ENCODE measurements at regions not wholly inside any gene's neighbourhood (a gene's known extent, or its start where the extent isn't known, plus 50 kb on each side); places are given as distances from the start of the nearest gene placed in this dataset.

- H3K9me3 ChIP-seq (ENCODE audit: control insufficient read depth in 2 of 2, insufficient read depth in 1 of 2, low read depth in 1 of 2, low read length in 1 of 2) = no peaks in the 10 kb centered on the region
- 22 to 49% (median 38%) methylated on average over 4 of the region's 4 CpGs for WGBS, 3 donors
- no peaks in the 10 kb centered on the region for H3K36me3 ChIP-seq (ENCODE audit: control insufficient read depth in 3 of 3, insufficient read depth in 2 of 3, low read depth in 1 of 3, low read length in 3 of 3)
- H3K4me3 ChIP-seq (ENCODE audit: low read depth in 1 of 3, low read length in 3 of 3) = no peak overlapping the region
- no peak overlapping the region for H3K27ac ChIP-seq (ENCODE audit: low read depth in 1 of 3, low read length in 2 of 3)
- FAIRE-seq (no peak), DNase-seq (no peak)
- H3K27me3 ChIP-seq (ENCODE audit: control insufficient read depth in 3 of 3, insufficient read depth in 3 of 3, low read length in 3 of 3) = no peaks in the 10 kb centered on the region
- no peaks in the 10 kb centered on the region for H3K4me1 ChIP-seq (ENCODE audit: control insufficient read depth in 3 of 3, insufficient read depth in 2 of 3, low read depth in 1 of 3, low read length in 2 of 3)
These were observed 1006.0 kb upstream of the DIAPH2 start for GRCh38 chrX:95678679-95679078.

DNA sequence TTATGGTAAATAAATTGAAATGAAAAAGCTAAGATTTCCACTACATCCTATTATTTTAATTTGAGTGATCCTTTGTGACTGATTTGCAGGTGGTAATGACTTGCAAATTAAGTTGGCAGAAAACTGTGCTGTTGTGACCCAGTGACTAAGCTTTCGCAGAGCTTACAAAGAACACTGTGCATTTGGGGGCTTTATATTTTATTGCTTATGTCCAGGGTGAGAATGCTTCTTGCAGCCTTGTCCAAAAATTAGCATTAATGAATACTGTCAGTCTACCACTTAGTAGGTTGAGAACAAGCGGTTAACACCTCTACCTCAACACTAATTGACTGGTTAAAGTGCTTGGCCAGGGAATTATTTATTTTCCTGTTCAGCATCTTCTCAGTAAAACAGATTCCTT, 991.3 kb upstream of the DIAPH2 start:
- Histone ChIP-seq H3K9me3 (ENCODE audit: control insufficient read depth in 2 of 2, insufficient read depth in 1 of 2, low read depth in 1 of 2, low read length in 1 of 2) (no peaks in the 10 kb centered on the region), H3K27me3 (ENCODE audit: control insufficient read depth in 3 of 3, insufficient read depth in 3 of 3, low read length in 3 of 3) (no peaks in the 10 kb centered on the region), H3K36me3 (ENCODE audit: control insufficient read depth in 3 of 3, insufficient read depth in 2 of 3, low read depth in 1 of 3, low read length in 3 of 3) (no peaks in the 10 kb centered on the region), H3K4me3 (ENCODE audit: low read depth in 1 of 3, low read length in 3 of 3) (no peak overlapping the region), H3K27ac (ENCODE audit: low read depth in 1 of 3, low read length in 2 of 3) (no peak overlapping the region), H3K4me1 (ENCODE audit: control insufficient read depth in 3 of 3, insufficient read depth in 2 of 3, low read depth in 1 of 3, low read length in 2 of 3) (no peaks in the 10 kb centered on the region)
- 58 to 83% (median 80%) methylated on average over 2 of the region's 2 CpGs for WGBS, 3 donors
- DNase-seq = no peak
- no peak for FAIRE-seq

DNA sequence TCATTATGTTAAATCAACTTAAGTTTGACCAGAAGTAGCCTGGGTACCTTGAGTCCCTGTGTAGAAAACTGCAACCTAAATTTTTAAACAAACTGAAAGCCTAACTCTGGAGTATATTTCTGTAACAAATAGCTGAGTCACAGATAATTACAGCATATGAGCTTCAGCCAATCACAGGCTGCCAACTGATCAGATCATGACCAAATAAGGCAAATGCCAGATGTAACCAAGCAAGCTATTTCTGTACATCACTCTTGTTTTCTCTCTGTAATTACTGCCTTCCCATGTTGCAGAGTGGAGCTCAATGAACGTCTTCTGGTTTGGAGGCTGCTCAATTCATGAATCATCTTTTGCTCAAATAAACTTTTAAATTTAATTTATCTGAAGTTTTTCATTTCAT, 980.9 kb upstream of the DIAPH2 start:
- 67 to 81% (median 77%) methylated on average over 1 of the region's 1 CpG for WGBS, 3 donors
- no peaks in the 10 kb centered on the region for H3K27me3 ChIP-seq (ENCODE audit: control insufficient read depth in 3 of 3, insufficient read depth in 3 of 3, low read length in 3 of 3)
- no peak for FAIRE-seq
- H3K36me3 ChIP-seq (ENCODE audit: control insufficient read depth in 3 of 3, insufficient read depth in 2 of 3, low read depth in 1 of 3, low read length in 3 of 3) = no peaks in the 10 kb centered on the region
- H3K27ac ChIP-seq (ENCODE audit: low read depth in 1 of 3, low read length in 2 of 3) = no peak overlapping the region
- H3K4me3 ChIP-seq (ENCODE audit: low read depth in 1 of 3, low read length in 3 of 3) = no peak overlapping the region
- no peaks in the 10 kb centered on the region for H3K9me3 ChIP-seq (ENCODE audit: control insufficient read depth in 2 of 2, insufficient read depth in 1 of 2, low read depth in 1 of 2, low read length in 1 of 2)
- no peak for DNase-seq
- H3K4me1 ChIP-seq (ENCODE audit: control insufficient read depth in 3 of 3, insufficient read depth in 2 of 3, low read depth in 1 of 3, low read length in 2 of 3) = no peaks in the 10 kb centered on the region

DNA sequence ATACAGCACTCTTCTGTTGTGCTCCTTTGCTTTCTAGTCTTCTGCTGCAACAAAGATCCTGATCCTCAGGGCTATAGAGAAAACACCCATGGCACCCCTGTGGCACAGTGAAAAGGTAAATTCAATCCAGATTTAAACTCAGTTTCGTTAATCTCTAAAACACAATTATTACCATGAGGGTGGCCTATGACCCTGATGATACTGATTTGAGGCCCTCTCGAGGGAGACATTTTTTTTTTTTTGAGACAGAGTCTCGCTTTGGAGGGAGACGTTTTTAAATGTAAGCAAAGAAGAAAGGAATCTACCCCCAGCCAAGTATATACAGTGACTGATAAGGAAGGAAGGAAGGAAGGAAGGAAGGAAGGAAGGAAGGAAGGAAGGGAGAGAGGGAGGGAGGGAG, 967.8 kb upstream of the DIAPH2 start:
- FAIRE-seq (no peak), DNase-seq (no peak)
- H3K4me1 ChIP-seq (ENCODE audit: control insufficient read depth in 3 of 3, insufficient read depth in 2 of 3, low read depth in 1 of 3, low read length in 2 of 3) = no peaks in the 10 kb centered on the region
- no peaks in the 10 kb centered on the region for H3K9me3 ChIP-seq (ENCODE audit: control insufficient read depth in 2 of 2, insufficient read depth in 1 of 2, low read depth in 1 of 2, low read length in 1 of 2)
- 54 to 73% (median 62%) methylated on average over 4 of the region's 4 CpGs for WGBS, 3 donors
- no peak overlapping the region for H3K27ac ChIP-seq (ENCODE audit: low read depth in 1 of 3, low read length in 2 of 3)
- H3K36me3 ChIP-seq (ENCODE audit: control insufficient read depth in 3 of 3, insufficient read depth in 2 of 3, low read depth in 1 of 3, low read length in 3 of 3) = no peaks in the 10 kb centered on the region
- H3K4me3 ChIP-seq (ENCODE audit: low read depth in 1 of 3, low read length in 3 of 3) = no peak overlapping the region
- H3K27me3 ChIP-seq (ENCODE audit: control insufficient read depth in 3 of 3, insufficient read depth in 3 of 3, low read length in 3 of 3) = no peaks in the 10 kb centered on the region

DNA sequence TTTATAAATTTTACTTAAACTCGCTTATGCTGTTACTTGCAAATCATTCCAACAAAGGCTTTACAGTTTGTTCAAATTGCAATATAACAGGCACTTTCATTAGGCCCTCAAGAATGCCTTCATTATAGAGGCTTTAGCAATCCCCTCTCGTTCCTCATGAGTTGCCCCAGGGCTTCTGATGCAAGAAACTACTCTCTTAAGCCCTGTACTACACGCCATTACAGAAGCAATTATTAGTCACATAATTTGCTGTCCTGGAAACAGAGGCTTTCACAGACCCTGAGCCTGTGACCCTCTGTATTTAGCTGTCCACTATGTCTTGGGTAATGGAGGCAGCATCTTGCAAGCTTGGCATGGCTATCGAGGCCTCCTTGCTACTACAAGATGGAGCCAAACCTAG, 965.9 kb upstream of the DIAPH2 start:
- H3K27ac ChIP-seq (ENCODE audit: low read depth in 1 of 3, low read length in 2 of 3) = no peak overlapping the region
- H3K4me3 ChIP-seq (ENCODE audit: low read depth in 1 of 3, low read length in 3 of 3) = no peak overlapping the region
- FAIRE-seq (no peak), DNase-seq (no peak)
- H3K36me3 ChIP-seq (ENCODE audit: control insufficient read depth in 3 of 3, insufficient read depth in 2 of 3, low read depth in 1 of 3, low read length in 3 of 3) = no peaks in the 10 kb centered on the region
- H3K9me3 ChIP-seq (ENCODE audit: control insufficient read depth in 2 of 2, insufficient read depth in 1 of 2, low read depth in 1 of 2, low read length in 1 of 2) = no peaks in the 10 kb centered on the region
- 56 to 77% (median 59%) methylated on average over 4 of the region's 4 CpGs for WGBS, 3 donors
- no peaks in the 10 kb centered on the region for H3K27me3 ChIP-seq (ENCODE audit: control insufficient read depth in 3 of 3, insufficient read depth in 3 of 3, low read length in 3 of 3)
- H3K4me1 ChIP-seq (ENCODE audit: control insufficient read depth in 3 of 3, insufficient read depth in 2 of 3, low read depth in 1 of 3, low read length in 2 of 3) = no peaks in the 10 kb centered on the region

GRCh38 chrX:95721011-95721410, 963.6 kb upstream of the DIAPH2 start:
- no peak for FAIRE-seq
- H3K36me3 ChIP-seq (ENCODE audit: control insufficient read depth in 3 of 3, insufficient read depth in 2 of 3, low read depth in 1 of 3, low read length in 3 of 3) = no peaks in the 10 kb centered on the region
- no peaks in the 10 kb centered on the region for H3K9me3 ChIP-seq (ENCODE audit: control insufficient read depth in 2 of 2, insufficient read depth in 1 of 2, low read depth in 1 of 2, low read length in 1 of 2)
- no peaks in the 10 kb centered on the region for H3K27me3 ChIP-seq (ENCODE audit: control insufficient read depth in 3 of 3, insufficient read depth in 3 of 3, low read length in 3 of 3)
- no peak overlapping the region for H3K4me3 ChIP-seq (ENCODE audit: low read depth in 1 of 3, low read length in 3 of 3)
- DNase-seq = no peak
- H3K27ac ChIP-seq (ENCODE audit: low read depth in 1 of 3, low read length in 2 of 3) = no peak overlapping the region
- H3K4me1 ChIP-seq (ENCODE audit: control insufficient read depth in 3 of 3, insufficient read depth in 2 of 3, low read depth in 1 of 3, low read length in 2 of 3) = no peaks in the 10 kb centered on the region
- 56 to 78% (median 64%) methylated on average over 4 of the region's 4 CpGs for WGBS, 3 donors

- FAIRE-seq (no peak), DNase-seq (no peak)
- Histone ChIP-seq H3K27me3 (ENCODE audit: control insufficient read depth in 3 of 3, insufficient read depth in 3 of 3, low read length in 3 of 3) (no peaks in the 10 kb centered on the region), H3K4me1 (ENCODE audit: control insufficient read depth in 3 of 3, insufficient read depth in 2 of 3, low read depth in 1 of 3, low read length in 2 of 3) (no peaks in the 10 kb centered on the region), H3K27ac (ENCODE audit: low read depth in 1 of 3, low read length in 2 of 3) (no peak overlapping the region), H3K9me3 (ENCODE audit: control insufficient read depth in 2 of 2, insufficient read depth in 1 of 2, low read depth in 1 of 2, low read length in 1 of 2) (no peaks in the 10 kb centered on the region), H3K4me3 (ENCODE audit: low read depth in 1 of 3, low read length in 3 of 3) (no peak overlapping the region), H3K36me3 (ENCODE audit: control insufficient read depth in 3 of 3, insufficient read depth in 2 of 3, low read depth in 1 of 3, low read length in 3 of 3) (no peaks in the 10 kb centered on the region)
- WGBS, 3 donors = 53 to 81% (median 73%) methylated on average over 1 of the region's 1 CpG
These were observed 956.2 kb upstream of the DIAPH2 start for GRCh38 chrX:95728446-95728845.

- Histone ChIP-seq H3K27me3 (ENCODE audit: control insufficient read depth in 3 of 3, insufficient read depth in 3 of 3, low read length in 3 of 3) (no peaks in the 10 kb centered on the region), H3K4me3 (ENCODE audit: low read depth in 1 of 3, low read length in 3 of 3) (no peak overlapping the region), H3K27ac (ENCODE audit: low read depth in 1 of 3, low read length in 2 of 3) (no peak overlapping the region), H3K9me3 (ENCODE audit: control insufficient read depth in 2 of 2, insufficient read depth in 1 of 2, low read depth in 1 of 2, low read length in 1 of 2) (no peaks in the 10 kb centered on the region), H3K36me3 (ENCODE audit: control insufficient read depth in 3 of 3, insufficient read depth in 2 of 3, low read depth in 1 of 3, low read length in 3 of 3) (no peaks in the 10 kb centered on the region), H3K4me1 (ENCODE audit: control insufficient read depth in 3 of 3, insufficient read depth in 2 of 3, low read depth in 1 of 3, low read length in 2 of 3) (no peaks in the 10 kb centered on the region)
- WGBS, 3 donors = 38 to 49% (median 43%) methylated on average over 3 of the region's 3 CpGs
- FAIRE-seq = no peak
- DNase-seq = no peak
These were observed 955.2 kb upstream of the DIAPH2 start for GRCh38 chrX:95729401-95729800.

DNA sequence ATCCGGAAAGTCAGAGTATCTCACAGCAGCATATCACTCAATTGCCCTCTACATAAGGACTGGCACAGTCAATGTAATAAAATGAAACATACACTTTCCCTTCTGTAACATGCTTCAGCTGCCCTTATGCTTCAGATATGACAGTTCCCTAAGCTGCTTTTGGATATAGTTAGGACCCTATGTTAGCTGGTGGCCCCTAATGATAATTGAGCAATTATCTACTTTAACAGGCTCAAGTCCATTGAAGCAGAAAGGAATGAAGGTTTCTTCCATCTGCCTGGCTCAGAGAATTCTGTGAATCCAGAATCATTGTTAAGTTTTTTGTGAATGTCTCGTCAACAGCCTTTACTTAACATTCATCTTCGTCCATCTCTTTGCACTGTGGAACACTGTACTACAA, 951.2 kb upstream of the DIAPH2 start:
- 67 to 86% (median 80%) methylated on average over 3 of the region's 3 CpGs for WGBS, 3 donors
- FAIRE-seq = no peak
- no peak for DNase-seq
- no peaks in the 10 kb centered on the region for H3K4me1 ChIP-seq (ENCODE audit: control insufficient read depth in 3 of 3, insufficient read depth in 2 of 3, low read depth in 1 of 3, low read length in 2 of 3)
- H3K9me3 ChIP-seq (ENCODE audit: control insufficient read depth in 2 of 2, insufficient read depth in 1 of 2, low read depth in 1 of 2, low read length in 1 of 2) = no peaks in the 10 kb centered on the region
- H3K27ac ChIP-seq (ENCODE audit: low read depth in 1 of 3, low read length in 2 of 3) = no peak overlapping the region
- H3K4me3 ChIP-seq (ENCODE audit: low read depth in 1 of 3, low read length in 3 of 3) = no peak overlapping the region
- no peaks in the 10 kb centered on the region for H3K27me3 ChIP-seq (ENCODE audit: control insufficient read depth in 3 of 3, insufficient read depth in 3 of 3, low read length in 3 of 3)
- no peaks in the 10 kb centered on the region for H3K36me3 ChIP-seq (ENCODE audit: control insufficient read depth in 3 of 3, insufficient read depth in 2 of 3, low read depth in 1 of 3, low read length in 3 of 3)
